Peyer's patch (tissue), 4 donors: ENCODE measurements at regions not wholly inside any gene's neighbourhood (a gene's known extent, or its start where the extent isn't known, plus 50 kb on each side); places are given as distances from the start of the nearest gene placed in this dataset.

ENCODE experiments used
- POLR2A ChIP-seq, 2 donors: fragments of 450-650 bp; IDR thresholded peaks; one replicate each; pipeline ENCODE4 v1.5.1; 2017; ENCODE audit warnings: antibody characterized with exemption in 2 of 2, mild to moderate bottlenecking in 2 of 2, moderate library complexity in 2 of 2
- TF ChIP-seq, protein P1 (sequence below), 6 experiments: fragments of 450-650 bp in 4 of 6; fragments of 200-600 bp in 2 of 6; sonication (generic) in 1 of 6; IDR thresholded peaks; one replicate each; pipeline ENCODE4 v1.5.1; 2017 to 2019; ENCODE audit warnings: antibody characterized with exemption in 6 of 6, mild to moderate bottlenecking in 3 of 6, moderate library complexity in 1 of 6

DNA sequence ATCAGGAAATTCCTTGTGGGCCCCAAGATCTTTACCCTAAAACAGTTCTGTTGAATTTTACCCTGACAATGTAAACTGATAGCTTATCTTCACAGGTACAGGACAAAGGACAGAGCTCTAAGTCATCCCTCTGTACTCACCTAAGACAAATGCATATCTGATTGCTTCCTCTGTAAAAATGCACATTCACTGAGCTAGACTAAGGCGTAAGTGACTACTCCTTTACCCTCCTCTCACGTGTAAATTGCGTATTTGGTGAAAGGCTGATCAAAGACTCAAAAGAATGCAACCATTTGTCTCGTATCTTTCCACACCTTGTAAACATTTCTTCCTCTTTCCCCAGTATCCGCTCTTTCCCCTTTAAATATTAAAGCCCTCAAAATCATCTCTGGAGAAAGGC, 80.6 kb upstream of the LRCH1 start:
- TF ChIP-seq, protein P1, sequence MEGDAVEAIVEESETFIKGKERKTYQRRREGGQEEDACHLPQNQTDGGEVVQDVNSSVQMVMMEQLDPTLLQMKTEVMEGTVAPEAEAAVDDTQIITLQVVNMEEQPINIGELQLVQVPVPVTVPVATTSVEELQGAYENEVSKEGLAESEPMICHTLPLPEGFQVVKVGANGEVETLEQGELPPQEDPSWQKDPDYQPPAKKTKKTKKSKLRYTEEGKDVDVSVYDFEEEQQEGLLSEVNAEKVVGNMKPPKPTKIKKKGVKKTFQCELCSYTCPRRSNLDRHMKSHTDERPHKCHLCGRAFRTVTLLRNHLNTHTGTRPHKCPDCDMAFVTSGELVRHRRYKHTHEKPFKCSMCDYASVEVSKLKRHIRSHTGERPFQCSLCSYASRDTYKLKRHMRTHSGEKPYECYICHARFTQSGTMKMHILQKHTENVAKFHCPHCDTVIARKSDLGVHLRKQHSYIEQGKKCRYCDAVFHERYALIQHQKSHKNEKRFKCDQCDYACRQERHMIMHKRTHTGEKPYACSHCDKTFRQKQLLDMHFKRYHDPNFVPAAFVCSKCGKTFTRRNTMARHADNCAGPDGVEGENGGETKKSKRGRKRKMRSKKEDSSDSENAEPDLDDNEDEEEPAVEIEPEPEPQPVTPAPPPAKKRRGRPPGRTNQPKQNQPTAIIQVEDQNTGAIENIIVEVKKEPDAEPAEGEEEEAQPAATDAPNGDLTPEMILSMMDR (IDR thresholded peaks at IDR 0.05) = no peak
- TF ChIP-seq POLR2A (IDR thresholded peaks at IDR 0.05) = no peak
